GM12873 (cell line): ENCODE measurements at regions not wholly inside any gene's neighbourhood (a gene's known extent, or its start where the extent isn't known, plus 50 kb on each side); places are given as distances from the start of the nearest gene placed in this dataset.

Source experiments
- CTCF ChIP-seq: IDR thresholded peaks from 2 replicates; pipeline ENCODE4 v1.5.1; 2012; ENCODE audit warnings: low read depth, mild to moderate bottlenecking, moderate library complexity, low read length, control low read depth; ENCODE audit not compliant: insufficient read depth; ENCODE audit errors: missing control alignments

GRCh38 chr1:103211073-103211472 lies 102.8 kb upstream of the COL11A1 start:
- TF ChIP-seq CTCF = no peak

- TF ChIP-seq CTCF = no peak
Observed at GRCh38 chr1:103208844-103209243, 100.5 kb upstream of the COL11A1 start.

GRCh38 chr1:103199001-103199400 lies 90.7 kb upstream of the COL11A1 start:
- TF ChIP-seq CTCF = no peak

- no peak for TF ChIP-seq CTCF
Observed at GRCh38 chr1:103198076-103198475, 89.8 kb upstream of the COL11A1 start.

GRCh38 chr1:103197216-103197615 lies 88.9 kb upstream of the COL11A1 start:
- no peak for TF ChIP-seq CTCF

GRCh38 chr1:103194984-103195383 lies 86.7 kb upstream of the COL11A1 start:
- no peak for TF ChIP-seq CTCF

GRCh38 chr1:103194060-103194459 lies 85.7 kb upstream of the COL11A1 start:
- no peak for TF ChIP-seq CTCF
